ENCODE measurements at regions not wholly inside any gene's neighbourhood (a gene's known extent, or its start where the extent isn't known, plus 50 kb on each side); places are given as distances from the start of the nearest gene placed in this dataset.

GRCh38 chr3:117645561-117646242 is 936.1 kb downstream of the TUSC7 start:
- no peak for TF ChIP-seq CTCF (IDR thresholded peaks at IDR 0.05; ENCODE audit: low read depth, low read length)
- no peak overlapping the region for H3K4me3 ChIP-seq
- no peak overlapping the region for H3K27ac ChIP-seq
- H3K27me3 ChIP-seq: no peaks in the 10 kb centered on the region
- DNase-seq (ENCODE audit: low read depth in 1 of 2, low spot score in 1 of 2): no peak
- no peaks in the 10 kb centered on the region for H3K9me3 ChIP-seq (ENCODE audit: low read depth)
- H3K36me3 ChIP-seq: no peaks in the 10 kb centered on the region
- H3K4me1 ChIP-seq (ENCODE audit: low read depth): no peaks in the 10 kb centered on the region

- no peak for DNase-seq (ENCODE audit: low read depth in 1 of 2, low spot score in 1 of 2)
These were observed 937.9 kb downstream of the TUSC7 start for GRCh38 chr3:117647435-117647834.

GRCh38 chr3:117651246-117651645 is 941.7 kb downstream of the TUSC7 start:
- TF ChIP-seq CTCF (IDR thresholded peaks at IDR 0.05; ENCODE audit: low read depth, low read length): no peak
- H3K36me3 ChIP-seq: no peaks in the 10 kb centered on the region
- no peaks in the 10 kb centered on the region for H3K9me3 ChIP-seq (ENCODE audit: low read depth)
- no peak overlapping the region for H3K27ac ChIP-seq
- H3K4me1 ChIP-seq (ENCODE audit: low read depth): no peaks in the 10 kb centered on the region
- H3K4me3 ChIP-seq: no peak overlapping the region
- DNase-seq (ENCODE audit: low read depth in 1 of 2, low spot score in 1 of 2): no peak
- H3K27me3 ChIP-seq: no peaks in the 10 kb centered on the region

More at GRCh38 chr3:117647435-117647834, 937.9 kb downstream of the TUSC7 start:
- Histone ChIP-seq H3K9me3 (ENCODE audit: low read depth) (no peaks in the 10 kb centered on the region), H3K27me3 (no peaks in the 10 kb centered on the region), H3K36me3 (no peaks in the 10 kb centered on the region), H3K27ac (no peak overlapping the region), H3K4me1 (ENCODE audit: low read depth) (no peaks in the 10 kb centered on the region), H3K4me3 (no peak overlapping the region)
- no peak for TF ChIP-seq CTCF (IDR thresholded peaks at IDR 0.05; ENCODE audit: low read depth, low read length)

- Histone ChIP-seq H3K4me1 (ENCODE audit: low read depth) (no peaks in the 10 kb centered on the region), H3K27ac (no peak overlapping the region), H3K9me3 (ENCODE audit: low read depth) (no peaks in the 10 kb centered on the region), H3K4me3 (no peak overlapping the region), H3K36me3 (no peaks in the 10 kb centered on the region), H3K27me3 (no peaks in the 10 kb centered on the region)
- DNase-seq (ENCODE audit: low read depth in 1 of 2, low spot score in 1 of 2): no peak
- TF ChIP-seq CTCF (IDR thresholded peaks at IDR 0.05; ENCODE audit: low read depth, low read length): no peak
These were observed 946.8 kb downstream of the TUSC7 start for GRCh38 chr3:117656391-117656790.

- Histone ChIP-seq H3K27me3 (no peaks in the 10 kb centered on the region), H3K9me3 (ENCODE audit: low read depth) (no peaks in the 10 kb centered on the region), H3K36me3 (no peaks in the 10 kb centered on the region), H3K4me3 (no peak overlapping the region), H3K27ac (no peak overlapping the region), H3K4me1 (ENCODE audit: low read depth) (no peaks in the 10 kb centered on the region)
- DNase-seq (ENCODE audit: low read depth in 1 of 2, low spot score in 1 of 2): no peak
- TF ChIP-seq CTCF (IDR thresholded peaks at IDR 0.05; ENCODE audit: low read depth, low read length): no peak
These were observed 947.7 kb downstream of the TUSC7 start for GRCh38 chr3:117657278-117657677.

Measured in cardiac muscle cell (in vitro differentiated cells and primary cell).